Kidney (tissue), 13 donors: ENCODE measurements at regions not wholly inside any gene's neighbourhood (a gene's known extent, or its start where the extent isn't known, plus 50 kb on each side); places are given as distances from the start of the nearest gene placed in this dataset.

Experiments
- DNase-seq, 5 donors: peaks; one replicate each; pipeline ENCODE4 v3.0.0-alpha.2; 2013 to 2020
- FAIRE-seq: peaks from 2 replicates; lab custom pipeline; 2012; peaks lifted over from hg19 to GRCh38; lab: Jason Lieb, UNC
- H3K27ac ChIP-seq, 2 donors: one replicate each; pipeline ENCODE4 v1.7.0; 2013; ENCODE audit warnings: low read depth in 2 of 2, low read length in 2 of 2, inconsistent platforms in 1 of 2
- H3K27me3 ChIP-seq: one replicate; pipeline ENCODE4 v1.7.1; 2013; ENCODE audit warnings: low read length, inconsistent platforms; ENCODE audit not compliant: control insufficient read depth, insufficient read depth
- H3K36me3 ChIP-seq, 3 donors: one replicate each; pipeline versions ENCODE4 v1.7.0 to v1.7.1; 2013; ENCODE audit warnings: low read length in 3 of 3, control low read depth in 1 of 3, inconsistent platforms in 1 of 3; ENCODE audit not compliant: insufficient read depth in 3 of 3, control insufficient read depth in 2 of 3
- H3K4me1 ChIP-seq, 3 donors: one replicate each; pipeline versions ENCODE4 v1.7.0 to v1.7.1; 2013; ENCODE audit warnings: low read length in 3 of 3, inconsistent platforms in 1 of 3, low read depth in 1 of 3; ENCODE audit not compliant: control insufficient read depth in 2 of 3, insufficient read depth in 2 of 3
- H3K4me3 ChIP-seq, 3 donors: one replicate each; pipeline versions ENCODE4 v1.7.0 to v1.8.1; 2013; ENCODE audit warnings: low read length in 3 of 3, control low read depth in 1 of 3, inconsistent platforms in 1 of 3
- H3K9ac ChIP-seq, 3 donors: one replicate each; pipeline versions ENCODE4 v1.7.0 to v1.7.1; 2013; ENCODE audit warnings: low read length in 3 of 3, control low read depth in 1 of 3, inconsistent platforms in 1 of 3
- H3K9me3 ChIP-seq, 3 donors: one replicate each; pipeline versions ENCODE4 v1.7.0 to v1.7.1; 2013; ENCODE audit warnings: low read length in 3 of 3, control low read depth in 1 of 3, inconsistent platforms in 1 of 3; ENCODE audit not compliant: control insufficient read depth in 2 of 3, insufficient read depth in 1 of 3
- CTCF ChIP-seq: IDR thresholded peaks from 3 replicates; pipeline ENCODE4 v1.5.1; 2012; ENCODE audit warnings: mild to moderate bottlenecking, moderate library complexity, borderline replicate concordance; ENCODE audit not compliant: insufficient read depth; ENCODE audit errors: extremely low read depth
- intact Hi-C: fragments of 100-400 bp; cut with DNase I; formaldehyde crosslinking; loops from one replicate; pipeline ENCODE4 v1.11.1; 2022
- donor health status: control.
- donor health status: control.
- donor health status: control.
- donor health status: control.
- donor health status: control.
- donor health status: DM: yes; HTN: yes; CAD: no.
- donor health status: Normal renal cell carcinoma (clear cell type).

GRCh38 chr1:29504709-29505410, 268.5 kb downstream of the PTPRU start:
- FAIRE-seq (no peak), DNase-seq (peak in 1 of 5 donors; percentile 9)
- H3K4me3 ChIP-seq = no peak overlapping the region
- no peaks in the 10 kb centered on the region for H3K4me1 ChIP-seq
- H3K9ac ChIP-seq = no peak overlapping the region
- no peak for TF ChIP-seq CTCF
- H3K36me3 ChIP-seq = no peaks in the 10 kb centered on the region
- H3K27me3 ChIP-seq = no peaks in the 10 kb centered on the region
- no peak overlapping the region for H3K27ac ChIP-seq
- no peaks in the 10 kb centered on the region for H3K9me3 ChIP-seq
- intact Hi-C loops = no loop called here

- no peaks in the 10 kb centered on the region for H3K36me3 ChIP-seq
- no peak overlapping the region for H3K4me3 ChIP-seq
- no peak for TF ChIP-seq CTCF
- H3K9ac ChIP-seq = no peak overlapping the region
- no peaks in the 10 kb centered on the region for H3K27me3 ChIP-seq
- H3K9me3 ChIP-seq = no peaks in the 10 kb centered on the region
- H3K27ac ChIP-seq = no peak overlapping the region
- FAIRE-seq (no peak), DNase-seq (peak in 2 of 5 donors; percentile 1 to 49)
- no peaks in the 10 kb centered on the region for H3K4me1 ChIP-seq
- intact Hi-C loops = no loop called here
These were observed 267.9 kb downstream of the PTPRU start for GRCh38 chr1:29504196-29504595.

GRCh38 chr1:29502911-29503840, 266.9 kb downstream of the PTPRU start:
- intact Hi-C loops = no loop called here
- Histone ChIP-seq H3K4me3 (no peak overlapping the region), H3K9ac (no peak overlapping the region), H3K9me3 (no peaks in the 10 kb centered on the region), H3K4me1 (no peaks in the 10 kb centered on the region), H3K27me3 (no peaks in the 10 kb centered on the region), H3K27ac (no peak overlapping the region), H3K36me3 (no peaks in the 10 kb centered on the region)
- no peak for FAIRE-seq
- TF ChIP-seq CTCF = no peak
- DNase-seq = peak in 4 of 5 donors; percentile 9 to 30 (median 26)
